GM23338 (cell line): ENCODE measurements at regions not wholly inside any gene's neighbourhood (a gene's known extent, or its start where the extent isn't known, plus 50 kb on each side); places are given as distances from the start of the nearest gene placed in this dataset.

Experiments
- CTCF ChIP-seq, 2 experiments: fragments of 200-600 bp in 1 of 2; sonication (generic) in 1 of 2; conservative IDR thresholded peaks; 2 replicates each; pipeline versions ENCODE4 v1.5.1 to v1.6.1; 2016 to 2017; ENCODE audit warnings: antibody characterized with exemption in 2 of 2, low read depth in 2 of 2, mild to moderate bottlenecking in 2 of 2, moderate library complexity in 1 of 2
- ETS1 ChIP-seq: IDR thresholded peaks from 2 replicates; pipeline ENCODE4 v1.6.1; 2016; ENCODE audit warnings: antibody characterized with exemption
- EZH2phosphoT487 ChIP-seq: fragments of 200-600 bp; sonication (generic); IDR thresholded peaks from one replicate; pipeline ENCODE4 v1.8.1; 2018; ENCODE audit warnings: antibody characterized with exemption; ENCODE audit not compliant: unreplicated experiment
- POLR2AphosphoS5 ChIP-seq: IDR thresholded peaks from 2 replicates; pipeline ENCODE4 v1.6.1; 2016; ENCODE audit warnings: antibody characterized with exemption, low read depth
- STAT1 ChIP-seq: IDR thresholded peaks from one replicate; pipeline ENCODE4 v1.6.1; 2016; ENCODE audit warnings: antibody characterized with exemption; ENCODE audit not compliant: unreplicated experiment

GRCh38 chr2:8059255-8059654, 622.6 kb upstream of the ID2 start:
- no peak for TF ChIP-seq CTCF (conservative IDR thresholded peaks at IDR 0.05; ENCODE audit: low read depth in 2 of 2)
- no peak for TF ChIP-seq STAT1
- TF ChIP-seq POLR2AphosphoS5: no peak
- TF ChIP-seq ETS1: no peak
- TF ChIP-seq EZH2phosphoT487: no peak
